Epithelial cell of esophagus (primary cell): ENCODE measurements at regions not wholly inside any gene's neighbourhood (a gene's known extent, or its start where the extent isn't known, plus 50 kb on each side); places are given as distances from the start of the nearest gene placed in this dataset.

Experiments
- DNase-seq: peaks from one replicate; pipeline ENCODE4 v3.0.0; 2010; ENCODE audit warnings: low read depth
- H3K4me3 ChIP-seq: 2 replicates; pipeline ENCODE4 v1.5.1; 2011; ENCODE audit warnings: mild to moderate bottlenecking, low read length, control low read depth
- CTCF ChIP-seq: IDR thresholded peaks from 2 replicates; pipeline ENCODE4 v1.5.1; 2011; ENCODE audit warnings: low read depth, mild to moderate bottlenecking, low read length, control low read depth, inconsistent platforms; ENCODE audit not compliant: insufficient read depth; ENCODE audit errors: missing control alignments

GRCh38 chrX:4588056-4588455, 874.6 kb upstream of the PRKX start:
- H3K4me3 ChIP-seq, result no peak overlapping the region
- TF ChIP-seq CTCF, result no peak
- no peak for DNase-seq

GRCh38 chrX:4579999-4580398, 866.5 kb upstream of the PRKX start:
- H3K4me3 ChIP-seq, result no peak overlapping the region
- no peak for TF ChIP-seq CTCF
- no peak for DNase-seq

DNA sequence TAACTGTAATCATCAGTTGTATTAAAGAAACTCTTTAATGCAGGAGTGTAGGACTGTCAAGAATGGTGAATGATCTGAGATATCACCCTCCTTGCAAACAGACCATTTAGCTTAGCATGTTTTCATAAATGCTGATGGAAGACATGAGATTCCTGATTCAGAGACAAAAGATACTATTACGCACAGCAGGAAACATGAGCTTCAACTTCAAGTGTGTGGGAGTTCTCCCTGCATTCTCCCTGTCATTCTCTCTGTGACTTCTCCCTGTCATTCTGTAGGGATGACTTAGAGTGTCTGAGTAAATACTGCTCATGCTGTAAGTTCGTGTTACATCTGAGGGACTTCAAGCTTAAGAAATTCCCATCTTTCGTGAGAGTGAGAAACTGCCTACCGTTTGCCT, 866.0 kb upstream of the PRKX start:
- H3K4me3 ChIP-seq, result no peak overlapping the region
- TF ChIP-seq CTCF, result no peak
- DNase-seq, result no peak

DNA sequence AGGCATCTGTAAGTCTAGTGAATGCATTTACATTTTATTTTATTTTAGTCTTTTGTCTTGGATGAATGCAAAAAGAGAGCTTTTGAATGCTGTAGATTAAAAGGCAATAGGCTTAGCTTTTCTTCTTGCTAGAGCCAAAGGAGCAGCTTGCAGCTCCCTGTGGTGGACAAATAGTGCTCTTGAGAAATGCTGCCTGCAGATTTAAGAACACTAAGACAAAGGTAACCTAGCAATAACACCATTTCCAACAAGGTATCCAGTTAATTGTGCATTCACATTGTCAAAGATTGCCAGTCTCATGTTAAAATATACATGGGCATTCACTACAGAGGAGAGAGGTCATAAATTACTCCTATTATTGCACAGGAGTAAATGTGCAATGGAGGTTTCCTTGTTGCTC, 859.2 kb upstream of the PRKX start:
- no peak overlapping the region for H3K4me3 ChIP-seq
- DNase-seq, result no peak
- TF ChIP-seq CTCF, result no peak

DNA sequence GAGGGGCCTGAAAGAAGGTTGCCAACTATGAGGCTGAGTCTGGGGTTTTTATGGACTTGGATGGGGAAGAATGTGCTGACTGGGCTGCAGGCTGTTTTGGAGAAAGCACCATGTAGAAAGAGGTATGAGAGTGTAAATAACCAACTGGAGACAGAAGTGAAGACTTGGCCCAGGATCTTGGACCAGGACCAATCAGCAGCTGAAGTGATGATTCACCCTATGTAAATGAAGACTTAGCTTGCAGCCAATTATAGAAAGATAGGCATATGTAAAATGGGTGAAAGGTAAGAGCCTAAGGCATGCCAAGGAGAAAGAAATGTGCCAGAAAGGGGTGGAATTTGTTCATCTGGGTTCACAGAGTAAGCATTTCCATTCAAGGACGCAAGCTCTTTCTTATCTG, 856.7 kb upstream of the PRKX start:
- TF ChIP-seq CTCF, result no peak
- peak; percentile 17 for DNase-seq
- no peak overlapping the region for H3K4me3 ChIP-seq

DNA sequence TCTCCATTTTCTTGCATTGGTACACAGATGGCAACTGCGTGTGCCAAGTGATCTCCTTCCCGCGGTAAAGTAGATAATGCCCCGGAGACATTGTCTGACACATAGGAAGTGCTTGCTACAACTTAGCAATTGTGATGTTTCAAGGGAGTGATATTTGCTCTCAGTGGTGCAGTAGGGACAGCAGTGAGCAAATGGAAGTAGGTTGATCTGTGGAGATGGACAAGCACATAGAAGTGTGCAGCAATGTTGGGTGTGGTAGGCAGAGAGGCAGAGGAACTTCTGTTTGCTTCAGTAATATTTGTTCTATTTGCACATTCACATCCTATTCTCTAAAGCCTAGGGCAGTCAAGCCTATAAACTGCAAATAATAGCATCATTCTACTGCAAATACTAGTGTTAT, 846.7 kb upstream of the PRKX start:
- no peak for DNase-seq
- H3K4me3 ChIP-seq, result no peak overlapping the region
- TF ChIP-seq CTCF, result no peak

DNA sequence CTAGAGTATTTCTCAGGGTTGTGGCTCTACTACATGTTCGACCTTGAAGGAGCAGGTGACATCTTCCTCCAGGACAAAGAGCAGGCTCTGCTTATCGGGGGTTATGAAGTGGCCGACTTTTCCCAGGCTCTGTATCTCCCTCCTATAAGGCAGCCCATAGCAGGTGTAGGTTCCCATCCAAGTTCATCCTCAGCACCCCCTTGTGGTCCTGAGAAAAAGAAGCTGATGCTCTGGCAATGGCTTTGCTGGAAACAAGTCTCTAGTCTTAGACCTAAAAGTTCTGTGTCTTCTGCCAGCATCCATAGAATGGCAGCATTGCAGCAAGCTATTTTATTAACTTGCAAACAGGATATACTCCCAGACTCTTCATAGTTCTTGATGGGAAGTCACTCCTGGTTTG, 836.6 kb upstream of the PRKX start:
- peak; percentile 8 for TF ChIP-seq CTCF
- DNase-seq, result peak; percentile 1
- H3K4me3 ChIP-seq, result no peak overlapping the region
